SU-DHL-6 (cell line): ENCODE measurements at regions not wholly inside any gene's neighbourhood (a gene's known extent, or its start where the extent isn't known, plus 50 kb on each side); places are given as distances from the start of the nearest gene placed in this dataset.

ENCODE experiments used
- EZH2phosphoT487 ChIP-seq: fragments of 200-600 bp; sonication (generic), shearing (Covaris generic); conservative IDR thresholded peaks from 2 replicates; pipeline ENCODE4 v1.6.1; 2018; ENCODE audit warnings: mild to moderate bottlenecking, antibody characterized with exemption, low read length, moderate library complexity, mixed read lengths
- TF ChIP-seq, protein P1 (sequence below): fragments of 200-600 bp; sonication (generic); IDR thresholded peaks from one replicate; pipeline ENCODE4 v1.5.1; 2017; ENCODE audit warnings: antibody characterized with exemption, mild to moderate bottlenecking, low read length, moderate library complexity; ENCODE audit not compliant: insufficient read depth, poor library complexity, severe bottlenecking

DNA sequence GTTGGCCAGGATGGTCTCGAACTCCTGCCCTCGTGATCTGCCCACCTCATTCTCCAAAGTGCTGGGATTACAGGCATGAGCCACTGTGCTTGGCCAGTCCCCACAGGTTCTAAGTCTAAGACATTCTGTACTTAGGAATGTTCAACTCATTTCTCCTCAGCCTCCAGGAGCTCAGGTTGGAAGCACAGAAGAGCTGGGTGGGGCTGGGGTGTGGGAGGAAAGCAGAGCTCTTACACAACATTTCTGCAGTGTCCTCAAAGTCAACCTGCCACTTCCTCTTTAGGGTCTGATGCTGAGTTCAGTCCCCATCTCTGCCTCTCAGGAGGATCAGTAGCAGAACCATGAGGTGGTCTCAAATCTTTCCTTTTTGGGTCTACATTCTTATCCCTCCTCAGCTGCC, 75.5 kb downstream of the MRPL46 start:
- TF ChIP-seq, protein P1, sequence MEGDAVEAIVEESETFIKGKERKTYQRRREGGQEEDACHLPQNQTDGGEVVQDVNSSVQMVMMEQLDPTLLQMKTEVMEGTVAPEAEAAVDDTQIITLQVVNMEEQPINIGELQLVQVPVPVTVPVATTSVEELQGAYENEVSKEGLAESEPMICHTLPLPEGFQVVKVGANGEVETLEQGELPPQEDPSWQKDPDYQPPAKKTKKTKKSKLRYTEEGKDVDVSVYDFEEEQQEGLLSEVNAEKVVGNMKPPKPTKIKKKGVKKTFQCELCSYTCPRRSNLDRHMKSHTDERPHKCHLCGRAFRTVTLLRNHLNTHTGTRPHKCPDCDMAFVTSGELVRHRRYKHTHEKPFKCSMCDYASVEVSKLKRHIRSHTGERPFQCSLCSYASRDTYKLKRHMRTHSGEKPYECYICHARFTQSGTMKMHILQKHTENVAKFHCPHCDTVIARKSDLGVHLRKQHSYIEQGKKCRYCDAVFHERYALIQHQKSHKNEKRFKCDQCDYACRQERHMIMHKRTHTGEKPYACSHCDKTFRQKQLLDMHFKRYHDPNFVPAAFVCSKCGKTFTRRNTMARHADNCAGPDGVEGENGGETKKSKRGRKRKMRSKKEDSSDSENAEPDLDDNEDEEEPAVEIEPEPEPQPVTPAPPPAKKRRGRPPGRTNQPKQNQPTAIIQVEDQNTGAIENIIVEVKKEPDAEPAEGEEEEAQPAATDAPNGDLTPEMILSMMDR = no peak
- TF ChIP-seq EZH2phosphoT487 = no peak
